HG02870 (cell line): ENCODE measurements at regions not wholly inside any gene's neighbourhood (a gene's known extent, or its start where the extent isn't known, plus 50 kb on each side); places are given as distances from the start of the nearest gene placed in this dataset.
"Not testable (repeated sequence)": the region's sequence is repeated elsewhere in the genome, so short reads cannot be mapped to it uniquely, and the experiment has no call there.

Source experiments
- ATAC-seq: cut with Tn5 transposase; IDR thresholded peaks from one replicate; pipeline ENCODE4 v1.9.1; 2021; ENCODE audit warnings: mild to moderate bottlenecking, moderate library complexity; ENCODE audit not compliant: unreplicated experiment

DNA sequence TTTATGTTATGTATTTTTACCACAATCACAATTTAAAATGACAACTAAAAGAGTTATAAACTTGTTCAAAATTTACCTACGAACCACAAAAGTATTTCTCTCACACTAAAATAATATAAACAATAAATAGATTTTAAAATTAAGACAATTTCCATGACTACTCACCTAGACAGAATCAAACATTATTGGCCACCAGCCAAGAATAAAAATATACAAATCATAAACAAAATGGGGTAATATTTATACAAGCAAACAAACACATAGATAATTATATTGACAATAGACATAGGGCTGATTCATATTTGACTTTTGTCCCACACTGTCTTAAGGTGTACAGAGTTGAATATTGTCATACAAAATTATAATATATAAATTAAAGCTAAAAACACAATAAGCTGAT lies 119.6 kb upstream of the ZNF92 start:
- ATAC-seq, result no peak

DNA sequence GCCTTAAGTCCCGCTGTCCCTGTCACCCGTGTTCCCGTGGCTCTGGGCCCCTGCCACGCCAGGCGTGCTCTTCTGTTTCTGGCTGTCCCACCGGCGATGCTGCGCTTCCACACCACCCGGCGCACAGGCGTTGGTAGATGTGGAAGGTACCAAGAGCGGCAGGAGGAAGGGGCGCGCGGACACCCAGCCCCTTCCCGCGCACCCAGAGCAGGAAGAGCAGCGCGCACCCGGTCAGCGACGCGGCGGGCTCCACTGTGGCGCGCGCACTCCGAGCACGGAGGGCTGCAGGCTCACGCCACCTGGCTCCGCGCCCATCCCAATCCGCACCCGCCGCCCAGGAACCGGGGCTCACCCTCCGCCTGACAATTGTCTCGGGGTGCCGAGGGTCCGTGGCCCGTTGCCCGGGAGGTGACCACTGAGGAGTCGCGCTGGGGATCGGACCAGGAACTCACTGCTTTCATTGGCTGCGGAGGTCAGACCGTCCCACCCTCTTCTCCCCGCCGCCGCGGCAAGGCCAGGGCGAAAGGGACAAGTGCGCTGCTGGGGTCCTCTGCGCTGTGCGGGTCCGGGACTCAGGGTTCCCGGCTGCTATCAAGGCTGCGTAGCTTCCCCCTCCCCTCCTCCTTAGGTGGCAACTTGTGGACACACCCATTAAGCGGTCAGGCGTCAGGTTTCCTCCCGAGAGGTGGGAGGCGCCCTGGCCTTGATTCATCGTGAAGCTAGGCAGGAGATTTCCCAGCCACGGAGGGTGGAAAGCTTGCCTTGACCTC lies 121.6 kb upstream of the ZNF92 start:
- ATAC-seq, result peak; percentile 90

DNA sequence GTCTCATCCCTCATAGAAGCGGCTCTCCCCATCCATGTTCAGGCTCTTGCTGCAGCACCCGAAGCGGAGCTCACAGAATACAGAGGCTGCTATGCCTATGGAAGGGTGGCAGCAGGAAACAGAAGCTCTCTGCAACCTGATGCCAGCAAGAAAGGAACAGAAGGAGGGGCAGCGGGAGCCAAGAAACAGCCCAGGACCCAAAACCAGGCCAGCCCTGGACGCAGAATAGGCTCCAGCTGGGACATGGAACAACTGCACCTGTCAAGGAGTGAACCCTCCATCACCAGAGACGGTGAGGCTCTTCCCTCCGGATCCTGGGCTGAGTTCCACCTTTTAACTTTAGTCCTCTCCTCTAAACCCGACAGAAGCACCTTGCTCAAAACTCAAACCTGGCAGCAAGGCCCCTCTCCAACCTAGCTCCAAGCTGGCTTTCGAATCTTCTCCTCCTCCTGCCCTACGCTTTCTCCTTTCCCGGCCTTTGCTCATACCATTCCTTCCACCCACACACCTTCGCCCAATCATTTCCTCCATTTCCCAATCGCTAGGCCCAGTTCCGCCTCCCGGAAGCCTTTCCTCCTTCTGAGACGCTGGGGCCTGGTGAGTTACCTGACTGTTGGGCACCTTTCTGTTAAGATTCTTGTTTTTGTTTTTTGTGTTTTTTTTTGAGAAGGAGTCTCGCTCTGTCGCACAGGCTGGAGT lies 122.8 kb upstream of the ZNF92 start:
- no peak for ATAC-seq

DNA sequence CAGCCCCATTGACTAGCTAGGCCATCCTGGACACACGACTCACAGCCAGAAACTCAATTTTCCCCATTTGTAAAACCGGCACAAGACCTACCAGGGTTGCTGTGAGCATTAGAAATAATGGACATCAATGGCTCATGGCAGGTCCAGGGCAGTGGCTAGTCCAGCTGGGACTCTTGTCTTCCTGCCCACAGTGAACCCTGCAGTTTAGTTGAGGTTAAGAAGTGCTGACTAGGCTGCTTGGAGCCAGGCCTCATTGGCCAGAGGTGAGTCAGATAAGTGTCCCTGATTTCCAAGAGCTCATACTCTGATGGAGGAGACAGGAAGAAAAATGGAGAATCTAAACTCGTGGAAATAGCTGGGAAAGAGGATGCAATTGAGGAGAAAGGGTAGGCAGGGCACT lies 123.4 kb upstream of the ZNF92 start:
- no peak for ATAC-seq

DNA sequence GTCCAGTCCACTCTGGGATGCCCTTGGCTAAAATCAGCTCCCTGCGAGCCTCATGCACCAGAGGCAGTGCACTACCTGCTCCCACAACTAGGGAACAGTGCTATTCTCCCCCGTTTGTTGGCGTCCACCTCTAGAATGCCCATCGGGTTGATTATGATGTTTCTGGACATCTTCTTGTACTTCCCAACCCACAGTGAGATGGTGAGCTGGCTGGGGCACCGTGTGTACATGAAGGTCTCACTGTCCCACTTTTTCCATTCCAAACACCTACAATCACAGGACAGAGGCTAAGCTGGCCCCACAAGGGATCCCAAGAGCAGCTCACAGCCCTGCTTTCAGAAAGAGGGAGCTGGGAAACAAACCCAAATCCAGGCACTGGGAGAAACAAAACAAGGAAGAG lies 126.2 kb upstream of the ZNF92 start:
- ATAC-seq, result no peak

DNA sequence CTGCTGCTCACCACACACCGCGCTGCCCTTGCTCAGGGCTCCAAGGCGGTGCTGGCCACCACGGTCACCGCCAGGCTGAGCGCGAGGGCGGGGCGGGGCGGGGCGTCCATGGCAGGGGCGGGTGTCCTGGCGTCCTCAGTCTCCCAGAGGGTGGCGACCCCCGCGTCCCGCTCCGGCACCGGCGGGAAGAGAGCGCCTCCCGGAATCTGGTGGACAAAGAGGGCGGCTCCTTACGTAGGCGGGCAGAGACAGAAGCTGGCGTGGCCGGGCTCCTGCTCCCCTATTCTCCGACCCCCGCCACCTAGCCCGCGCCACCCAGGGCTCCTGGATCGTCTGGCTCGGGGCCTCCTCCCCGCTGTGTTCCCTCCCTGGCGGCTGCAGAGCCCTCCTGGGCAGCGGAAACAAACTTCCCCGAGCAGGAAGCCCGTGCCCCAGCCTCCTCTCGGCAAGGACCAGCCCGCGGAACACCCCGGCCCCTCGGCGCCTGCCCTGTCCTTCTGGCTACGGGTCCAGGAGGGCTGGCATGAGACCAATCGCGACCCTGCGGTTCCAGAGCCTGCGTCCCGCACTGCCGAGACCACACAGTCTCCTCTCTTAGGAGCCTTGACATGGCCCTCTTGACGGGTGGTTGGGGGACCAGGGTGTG lies 133.8 kb upstream of the ZNF92 start:
- ATAC-seq, result no peak

DNA sequence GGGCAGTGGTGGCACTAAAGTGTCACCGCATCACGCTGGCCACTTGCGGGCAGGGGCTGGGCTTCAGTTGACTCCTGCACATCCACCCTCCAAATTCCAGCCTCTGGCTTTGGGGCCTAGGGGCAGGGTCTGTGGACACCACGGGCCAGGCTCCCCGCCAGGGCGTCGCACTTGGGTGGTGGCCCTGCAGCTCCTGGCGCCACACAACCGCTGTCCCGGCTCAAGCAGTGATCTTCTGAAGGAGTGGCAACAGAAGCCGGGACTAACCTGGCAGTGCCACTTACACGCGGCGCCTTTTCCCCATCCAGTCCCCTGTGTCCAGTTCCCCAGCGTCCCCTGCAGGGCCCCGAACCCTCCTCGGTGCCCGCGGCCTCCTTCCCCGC lies 134.3 kb upstream of the ZNF92 start:
- no peak for ATAC-seq

DNA sequence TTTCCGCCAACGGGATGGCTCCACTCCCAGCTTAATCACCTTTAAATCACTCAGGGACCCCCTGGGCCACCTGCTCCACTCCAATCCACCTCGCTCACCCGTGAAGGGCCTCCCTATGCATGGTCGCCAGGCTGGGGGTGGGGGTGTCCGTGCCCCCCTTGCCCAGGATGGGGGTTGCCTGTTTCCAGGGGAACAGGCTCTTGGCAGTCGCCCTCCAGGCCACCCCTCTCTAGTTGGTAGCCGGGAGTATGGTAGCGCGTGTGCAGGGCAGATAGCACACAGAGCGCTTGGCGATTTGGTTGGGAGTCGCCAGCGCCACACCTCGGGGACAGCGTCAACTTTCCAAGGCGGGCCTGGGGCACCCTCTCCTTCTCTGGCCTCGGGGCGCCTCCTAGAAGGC lies 134.9 kb upstream of the ZNF92 start:
- no peak for ATAC-seq

DNA sequence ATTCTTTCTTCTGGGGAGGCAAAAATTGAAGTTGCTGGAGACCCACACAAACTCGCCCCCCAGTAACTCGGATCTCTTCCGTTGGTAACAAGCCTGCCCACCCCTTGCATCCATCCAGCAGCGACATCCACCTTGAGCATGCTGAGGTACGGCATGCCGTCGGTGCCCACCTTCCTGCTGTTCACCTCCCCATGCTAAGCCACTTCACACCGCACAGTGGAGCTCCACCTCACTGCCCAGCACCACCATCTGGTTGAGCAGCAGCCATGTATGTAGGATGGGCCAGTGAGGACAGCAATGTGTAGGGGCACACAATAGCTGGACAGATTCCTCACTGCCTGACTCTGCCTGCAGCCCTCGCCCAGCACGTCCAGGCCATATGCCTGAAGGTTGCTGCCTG lies 138.1 kb upstream of the ZNF92 start:
- no peak for ATAC-seq

DNA sequence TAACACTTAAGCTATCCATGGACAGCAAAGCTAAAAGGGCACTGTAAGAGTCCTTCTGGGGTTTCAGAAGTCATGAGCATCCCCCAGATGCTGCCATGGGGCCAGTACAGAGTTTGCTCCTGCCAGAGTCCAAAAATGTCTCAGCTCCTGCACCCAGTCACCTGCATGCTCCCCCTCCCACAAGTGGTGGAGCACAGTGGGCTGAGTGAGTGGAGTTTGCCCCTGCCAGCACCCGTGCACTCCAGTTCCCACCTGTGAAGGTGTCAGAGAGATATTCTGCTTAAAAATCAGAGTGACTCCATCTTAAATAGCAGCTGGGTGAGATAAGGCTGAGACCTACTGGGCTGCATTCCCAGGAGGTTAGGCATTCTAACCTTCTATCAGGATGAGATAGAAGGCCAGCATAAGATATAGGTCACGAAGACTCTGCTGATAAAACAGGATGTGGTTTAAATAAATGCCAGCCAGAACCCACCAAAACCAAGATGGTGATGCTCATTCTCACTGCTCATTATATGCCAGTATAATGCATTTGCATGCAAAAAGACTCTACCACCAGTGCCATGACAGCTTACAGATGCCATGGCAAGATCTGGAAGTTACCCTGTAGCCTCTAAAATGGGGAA lies 140.1 kb upstream of the ZNF92 start:
- ATAC-seq, result no peak

DNA sequence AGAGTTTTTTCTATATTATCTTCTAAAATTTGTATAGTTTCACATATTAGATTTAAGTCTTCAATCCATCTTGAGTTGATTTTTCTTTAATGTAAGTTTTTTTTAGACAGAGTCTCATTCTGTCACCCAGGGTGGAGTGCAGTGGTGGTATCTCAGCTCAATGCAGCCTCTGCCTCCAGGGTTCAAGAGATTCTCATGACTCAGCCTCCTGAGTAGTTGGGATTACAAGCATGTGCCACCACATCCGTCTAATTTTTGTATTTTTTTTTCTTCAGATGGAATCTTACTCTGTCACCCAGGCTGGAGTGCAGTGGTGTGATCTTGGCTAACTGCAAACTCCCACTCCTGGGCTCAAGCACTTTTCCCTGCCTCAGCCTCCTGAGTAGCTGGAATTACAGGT lies 143.4 kb upstream of the ZNF92 start:
- no peak for ATAC-seq

DNA sequence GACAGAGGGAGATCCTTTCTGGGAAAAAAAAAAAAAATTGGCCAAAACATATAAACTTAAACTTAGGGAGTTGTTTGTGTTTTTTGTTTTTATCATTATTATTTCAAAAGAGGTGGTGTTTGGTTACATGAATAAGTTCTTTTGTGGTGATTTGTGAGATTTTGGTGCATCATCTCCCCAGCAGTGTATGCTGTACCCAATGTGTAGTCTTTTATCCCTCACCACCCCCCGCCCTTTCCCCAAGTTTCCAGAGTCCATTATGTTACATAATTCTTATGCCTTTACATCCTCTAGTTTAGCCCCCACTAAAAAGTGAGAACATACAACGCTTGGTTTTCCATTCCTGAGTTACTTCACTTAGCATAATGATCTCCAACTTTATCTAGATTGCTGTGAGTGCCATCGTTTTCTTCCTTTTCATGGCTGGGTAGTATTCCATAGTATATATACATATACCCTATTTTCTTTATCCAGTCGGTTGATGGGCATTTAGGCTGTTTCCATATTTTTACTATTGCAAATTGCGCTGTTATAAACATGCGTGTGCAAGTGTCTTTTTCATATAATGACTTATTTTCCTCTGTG lies 148.1 kb upstream of the ZNF92 start:
- ATAC-seq, result no peak

DNA sequence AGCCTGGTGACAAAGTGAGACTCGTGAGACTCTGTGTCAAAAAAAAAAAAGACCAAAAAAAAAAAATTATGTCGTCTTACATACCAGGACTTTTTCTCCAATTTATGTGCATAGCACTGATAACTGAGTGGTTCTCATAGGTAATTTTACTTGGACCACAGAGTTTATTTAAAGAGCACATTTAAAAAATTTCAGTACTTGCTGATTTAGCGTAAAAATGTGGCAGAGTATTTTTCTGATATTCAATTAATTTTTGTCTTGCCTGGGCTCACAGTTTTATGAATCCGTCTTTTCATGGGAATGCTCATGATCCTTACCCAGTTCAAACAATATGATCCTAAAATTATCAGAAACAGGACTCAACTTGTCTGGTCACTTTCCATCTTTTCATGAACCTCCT lies 151.0 kb upstream of the ZNF92 start:
- ATAC-seq, result no peak

DNA sequence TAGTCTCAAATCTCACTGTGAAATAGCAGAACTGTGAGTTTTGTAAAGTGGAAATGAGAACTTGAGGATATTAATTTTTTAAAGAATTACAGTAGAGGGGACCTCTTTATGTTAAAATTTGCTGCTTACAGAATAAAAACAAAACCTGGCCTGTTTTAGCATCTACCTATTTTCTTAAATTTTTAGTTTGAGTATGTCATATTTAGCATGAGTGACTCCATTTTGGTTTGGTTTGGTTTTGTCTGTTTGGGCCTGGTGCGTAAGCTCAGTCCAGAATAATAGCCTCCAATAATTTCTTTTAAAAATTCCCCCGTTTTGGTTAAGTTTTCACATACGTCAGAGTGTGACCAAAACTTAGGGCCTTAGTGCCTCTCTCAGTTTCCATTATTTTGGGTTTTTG lies 152.0 kb upstream of the ZNF92 start:
- ATAC-seq, result no peak

DNA sequence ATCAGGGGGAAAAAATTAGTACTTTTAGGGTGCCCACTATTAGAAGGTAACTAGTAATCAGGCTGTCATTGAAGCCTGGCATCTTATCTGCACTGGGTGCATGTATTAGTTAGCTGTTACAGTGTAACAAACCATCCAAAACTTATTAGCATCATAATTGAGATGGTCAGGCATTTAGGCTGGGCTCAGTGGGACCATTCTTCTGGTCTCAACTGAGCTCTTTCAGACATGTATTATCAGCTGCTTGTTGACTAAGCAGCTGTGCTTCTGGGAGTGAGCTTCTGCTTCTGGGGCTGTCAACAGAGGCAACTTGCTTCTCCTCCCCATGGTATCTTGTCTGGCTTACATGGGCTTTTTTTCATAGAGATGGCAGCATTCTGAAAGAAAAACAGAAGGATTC lies 154.0 kb upstream of the ZNF92 start:
- ATAC-seq, result no peak

DNA sequence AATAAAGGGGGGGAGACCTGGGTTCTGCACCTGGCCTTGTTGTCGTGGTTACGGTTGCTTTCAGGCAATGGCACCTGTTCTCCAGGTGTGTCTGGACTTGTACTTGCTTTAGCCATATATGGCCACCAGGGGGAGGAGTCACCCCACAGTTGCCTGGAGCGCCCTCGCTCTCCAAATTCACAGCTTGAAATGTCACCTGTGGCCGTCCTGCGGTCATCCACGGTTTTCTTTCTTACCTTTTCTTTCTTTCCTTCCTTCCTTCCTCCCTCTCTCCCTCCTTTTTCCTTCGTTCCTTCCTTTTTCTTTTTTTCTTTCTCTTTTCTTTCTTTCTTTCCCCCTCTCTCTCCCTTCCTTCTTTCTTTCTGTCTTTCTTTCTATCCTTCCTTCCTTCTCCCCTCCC lies 157.2 kb upstream of the ZNF92 start:
- ATAC-seq, result peak; percentile 85

DNA sequence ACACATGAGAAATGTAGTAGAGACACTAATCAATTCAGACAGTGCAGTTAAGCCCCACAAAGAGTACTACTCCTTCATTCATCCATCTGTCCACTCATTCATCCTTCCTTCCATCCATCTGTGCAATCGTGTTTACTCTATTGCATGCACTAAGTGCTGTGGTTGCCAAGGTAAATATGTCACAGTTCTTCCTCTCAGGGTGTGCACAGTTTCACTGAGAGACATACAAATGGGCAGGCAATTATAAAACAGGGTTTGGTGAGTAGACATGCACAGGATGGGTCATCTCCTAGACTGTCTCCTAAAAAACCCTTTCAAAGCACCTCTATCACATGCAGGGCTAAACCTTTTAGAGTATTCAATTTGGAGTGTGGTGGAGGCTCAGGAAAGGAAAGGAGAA lies 160.4 kb upstream of the ZNF92 start:
- not testable (repeated sequence) for ATAC-seq

DNA sequence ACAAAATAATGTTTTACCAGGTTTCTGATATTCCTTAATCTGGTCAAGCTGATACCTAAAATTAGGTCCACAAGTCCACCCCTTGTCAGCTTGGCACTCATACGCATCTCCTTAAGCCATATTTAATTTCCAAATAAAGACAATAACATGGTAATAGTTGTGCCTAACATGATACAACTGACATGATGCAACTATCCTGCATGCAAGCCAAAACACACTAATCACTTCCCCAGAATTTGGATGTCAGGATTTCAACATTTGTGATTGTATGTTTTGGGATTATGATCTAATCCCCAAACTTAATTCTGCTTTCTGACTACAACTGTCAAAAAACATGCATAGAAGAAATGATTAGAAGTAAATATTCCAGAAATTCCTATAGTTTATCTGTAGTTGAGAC lies 174.4 kb upstream of the ZNF92 start:
- ATAC-seq, result not testable (repeated sequence)

DNA sequence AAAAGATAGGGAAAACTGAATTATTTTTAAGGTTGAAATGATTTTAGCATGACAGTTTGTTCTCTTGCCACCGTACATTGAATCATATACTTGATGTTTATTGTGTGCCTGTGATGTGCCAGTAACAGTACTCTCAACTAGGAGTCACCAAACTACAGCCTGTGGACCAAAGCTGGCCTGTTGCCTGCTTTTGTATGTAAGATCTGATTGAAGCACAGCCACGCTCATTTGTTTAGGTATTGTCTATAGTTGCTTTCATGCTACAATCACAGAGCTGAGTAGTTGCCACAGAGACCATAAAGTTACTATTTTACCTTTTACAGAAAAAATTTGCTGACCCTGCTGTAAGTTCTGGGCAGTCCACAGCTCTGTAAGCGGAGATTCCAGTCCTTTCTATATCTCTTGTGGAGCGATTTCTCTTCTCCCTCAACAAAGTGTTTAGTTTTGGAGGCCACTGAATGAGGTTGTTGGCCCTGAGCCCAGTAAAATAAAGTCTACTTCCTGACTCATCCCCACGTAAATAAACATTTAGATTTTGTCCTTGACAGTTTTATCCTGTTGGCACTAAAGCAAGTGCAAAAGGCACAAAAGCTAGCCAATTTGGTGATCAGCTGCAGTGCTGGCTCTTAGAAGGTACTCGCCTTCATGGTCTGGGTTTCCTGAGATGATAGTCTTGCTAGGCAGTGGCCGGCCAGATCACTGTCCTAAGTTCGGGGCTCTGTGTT lies 180.2 kb upstream of the ZNF92 start:
- ATAC-seq, result not testable (repeated sequence)

DNA sequence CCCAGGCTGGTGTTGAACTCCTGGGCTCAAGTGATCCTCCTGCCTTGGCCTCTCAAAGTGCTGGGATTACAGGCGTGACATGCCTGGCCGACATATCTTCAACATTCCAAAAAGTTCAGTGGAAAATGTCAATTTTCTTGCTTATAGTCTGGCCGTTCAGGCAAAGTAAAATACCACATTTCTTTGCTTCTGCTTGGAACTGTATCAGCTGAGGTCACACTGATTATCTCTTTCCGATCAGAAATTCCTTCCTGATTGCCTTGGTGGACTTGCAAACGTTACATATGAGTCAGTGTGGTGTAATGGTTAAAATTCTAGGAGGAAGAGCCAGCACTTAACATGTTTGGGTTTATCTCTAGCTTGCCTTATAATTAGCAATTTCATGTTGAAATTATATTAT lies 170.6 kb upstream of the ERV3-1 start:
- not testable (repeated sequence) for ATAC-seq

DNA sequence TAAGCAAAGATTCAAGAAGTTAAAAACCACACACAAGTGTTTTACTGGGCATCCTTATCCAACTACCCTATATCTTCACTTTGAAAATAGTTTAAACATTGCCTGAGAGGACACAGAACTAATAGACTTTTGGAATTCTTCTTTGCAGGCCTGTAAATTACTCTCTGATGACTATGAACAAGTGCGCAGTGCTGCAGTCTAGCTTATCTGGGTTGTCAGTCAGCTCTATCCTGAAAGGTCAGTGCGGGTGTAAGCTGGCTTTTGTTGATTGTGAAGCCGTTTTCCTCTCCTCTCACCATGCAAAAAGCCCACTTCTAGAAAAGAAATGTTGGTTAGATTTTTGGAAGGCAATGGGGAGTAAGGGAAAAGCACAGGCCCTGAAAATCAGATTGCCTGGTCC lies 143.6 kb upstream of the ERV3-1 start:
- not testable (repeated sequence) for ATAC-seq
